NCI-H524 treated with DMSO at 0.1 percent for 48 hours (cell line): ENCODE measurements at regions not wholly inside any gene's neighbourhood (a gene's known extent, or its start where the extent isn't known, plus 50 kb on each side); places are given as distances from the start of the nearest gene placed in this dataset.

Source experiments
- DNase-seq: peaks from one replicate; lab custom pipeline; 2025; lab: John Stamatoyannopoulos, UW

DNA sequence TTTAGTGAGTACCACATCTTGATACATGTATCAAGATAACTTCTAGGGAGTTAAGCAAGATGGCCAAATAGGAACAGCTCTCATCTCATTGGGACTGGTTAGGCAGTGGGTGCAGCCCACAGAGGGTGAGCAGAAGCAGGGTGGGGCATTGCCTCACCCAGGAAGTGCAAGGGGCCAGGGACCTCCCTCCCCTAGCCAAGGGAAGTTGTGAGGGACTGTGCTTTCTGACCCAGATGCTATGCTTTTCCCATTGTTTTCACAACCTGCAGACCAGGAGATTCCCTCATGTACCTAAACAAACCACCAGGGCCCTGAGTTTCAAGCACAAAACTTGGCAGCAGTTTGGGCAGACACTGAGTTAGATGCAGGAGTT is 665.0 kb upstream of the CBLB start:
- DNase-seq = no peak

DNA sequence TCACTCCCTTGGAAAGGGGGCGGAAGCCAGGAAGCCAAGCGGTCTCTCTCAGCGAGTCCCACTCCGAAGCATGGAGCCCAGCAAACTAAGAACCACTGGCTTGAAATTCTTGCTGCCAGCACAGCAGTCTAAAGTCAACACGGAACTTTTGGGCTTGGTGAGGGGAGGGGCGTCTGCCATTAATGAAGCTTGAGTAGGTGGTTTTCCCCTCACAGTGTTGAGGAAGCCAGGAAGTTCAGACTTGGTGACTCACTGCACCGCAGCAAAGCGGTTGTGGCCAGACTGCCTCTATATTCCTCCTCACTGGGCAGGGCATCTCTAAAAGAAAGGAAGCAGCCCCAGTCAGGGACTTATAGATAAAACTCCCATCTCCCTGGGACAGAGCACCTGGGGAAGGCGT is 665.4 kb upstream of the CBLB start:
- DNase-seq = no peak

DNA sequence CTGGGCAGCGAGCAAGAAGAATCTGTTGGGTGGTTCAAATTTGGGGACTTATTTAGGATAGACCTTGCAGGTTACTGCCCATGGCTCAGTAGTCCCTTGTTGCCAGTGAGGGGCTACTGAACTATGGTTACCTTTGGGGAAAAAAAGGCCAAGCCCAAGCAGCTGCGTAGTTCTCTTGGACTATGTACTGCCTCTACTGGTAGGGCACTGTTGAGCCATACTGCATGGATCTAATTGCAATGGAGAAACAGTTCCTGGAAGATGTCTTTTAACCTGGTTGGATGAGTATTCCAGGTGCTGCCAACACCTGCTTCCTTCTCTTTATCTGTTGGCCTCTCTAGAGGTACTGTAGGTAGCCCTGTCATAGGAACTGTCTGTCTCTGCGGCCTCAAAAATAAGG is 671.9 kb upstream of the CBLB start:
- DNase-seq = no peak

DNA sequence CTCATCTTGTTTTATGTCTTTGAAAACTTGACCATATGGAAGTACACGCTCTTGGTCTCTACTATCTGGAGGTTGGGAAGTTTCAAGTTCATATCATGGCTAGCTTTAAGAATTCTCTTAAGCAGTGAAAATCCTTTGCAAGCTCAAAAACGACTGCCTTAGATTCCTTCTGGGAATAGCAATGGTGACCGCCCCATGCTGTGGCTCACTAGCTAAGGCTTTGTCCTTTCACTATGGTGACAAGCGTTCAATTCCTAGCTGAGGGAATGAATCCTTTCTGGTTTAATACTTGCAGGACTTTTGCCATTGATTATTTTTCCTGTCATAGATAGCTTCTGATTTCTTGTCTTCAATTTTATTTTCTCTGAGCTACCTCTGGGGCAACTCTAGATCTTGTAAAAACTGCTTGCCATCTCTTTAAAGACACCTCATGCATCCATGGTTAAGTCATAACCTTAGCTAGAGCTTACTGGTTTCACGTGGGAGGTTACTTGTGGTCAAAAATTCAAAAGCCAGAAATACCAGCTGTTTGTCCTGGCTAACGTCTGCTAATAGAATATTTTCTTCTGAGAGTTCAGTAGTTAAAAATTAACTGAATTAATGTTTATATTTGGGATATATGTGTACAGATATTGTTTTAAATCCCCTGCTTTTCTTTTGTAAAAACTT is 673.4 kb upstream of the CBLB start:
- no peak for DNase-seq

DNA sequence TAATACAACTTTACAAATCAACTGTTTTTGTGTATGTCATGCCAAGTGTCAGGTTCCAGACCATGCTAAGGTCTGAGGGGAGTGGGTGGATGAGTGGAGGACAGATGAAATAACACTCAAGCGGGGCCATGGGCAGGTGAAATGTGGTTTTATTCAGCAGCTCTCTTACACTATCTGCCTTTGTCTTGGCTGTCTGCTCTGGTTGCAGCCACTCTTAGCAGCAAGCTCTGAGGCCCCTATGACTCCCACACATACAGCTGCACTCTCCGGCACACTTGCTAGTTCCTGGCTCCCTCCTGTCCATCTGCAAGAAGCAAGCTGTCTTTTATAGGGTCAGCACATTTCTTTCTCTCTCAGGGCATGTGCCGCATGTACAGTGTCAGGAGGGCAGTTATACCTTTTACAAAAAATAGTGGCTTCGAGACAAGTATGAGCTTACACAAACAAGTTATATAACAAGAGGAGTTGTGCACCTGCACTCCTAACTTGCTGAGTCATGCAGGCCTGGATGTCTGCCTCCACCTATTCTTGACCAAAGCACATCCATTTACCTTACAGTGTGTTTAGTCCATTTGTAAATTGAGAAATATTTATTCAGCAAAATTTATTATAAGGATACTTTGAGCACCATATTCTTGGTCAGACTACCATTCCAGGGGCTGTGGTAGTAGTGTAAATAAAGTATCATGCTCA is 683.7 kb upstream of the CBLB start:
- no peak for DNase-seq

DNA sequence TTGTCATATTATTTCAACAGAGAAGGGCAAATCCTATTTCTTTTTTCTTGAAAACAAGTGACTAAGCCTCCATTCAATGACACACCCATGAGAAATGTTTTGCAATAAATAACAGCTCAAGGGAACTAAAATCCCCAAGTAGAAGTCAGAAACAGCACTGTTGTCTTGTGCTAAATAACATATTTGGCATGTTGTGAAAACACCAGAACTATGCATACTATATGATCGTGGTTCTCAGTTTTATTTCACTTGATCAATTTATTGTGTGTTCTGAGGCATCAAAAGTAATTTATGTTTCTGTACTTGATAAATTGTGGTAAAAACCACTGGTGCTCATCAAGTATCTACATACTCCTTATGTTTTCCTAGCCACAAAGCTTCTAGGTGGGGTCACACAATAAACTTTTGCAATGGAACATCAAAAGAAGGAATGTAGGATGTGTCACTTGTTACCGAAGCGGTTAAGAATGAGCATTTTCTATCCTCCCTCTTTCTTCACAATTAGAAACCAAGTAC is 691.7 kb upstream of the CBLB start:
- DNase-seq = no peak

DNA sequence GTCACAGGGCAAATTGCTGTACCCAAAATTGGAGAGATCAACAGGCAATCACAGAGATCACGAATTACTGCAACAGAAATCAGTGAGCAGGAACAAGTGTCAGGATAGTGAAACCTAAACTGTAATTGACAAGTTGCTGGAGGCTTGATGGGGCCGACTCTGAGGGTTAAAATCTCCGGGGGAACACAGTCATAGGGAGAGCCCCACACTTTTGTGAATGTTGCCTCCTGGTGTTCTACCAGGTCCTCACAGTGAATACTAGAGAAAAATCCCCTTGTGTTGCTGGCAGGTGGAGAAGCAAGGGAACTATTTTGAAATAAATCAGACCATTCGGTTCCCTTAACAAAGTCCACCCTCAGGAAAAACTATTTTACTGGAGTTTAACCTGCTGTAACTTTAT is 697.5 kb upstream of the CBLB start:
- no peak for DNase-seq

DNA sequence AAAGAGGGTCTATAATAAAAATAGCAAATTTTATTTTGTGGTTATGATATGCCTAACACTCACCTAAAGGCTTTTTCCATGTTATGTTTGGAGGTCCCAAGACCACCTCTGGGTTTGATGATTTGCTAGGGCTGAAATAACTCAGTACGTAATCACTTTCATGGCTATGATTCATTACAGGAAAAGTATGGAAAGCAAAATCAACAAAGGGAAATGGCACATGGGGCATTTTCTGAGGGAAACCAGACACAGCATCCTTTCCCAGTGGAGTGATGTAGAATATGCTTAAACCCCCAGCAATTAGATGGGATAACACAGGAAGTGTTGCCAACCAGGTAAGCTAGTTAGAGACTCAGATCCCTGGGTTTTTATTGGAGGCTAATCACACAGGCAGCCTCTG is 701.6 kb upstream of the CBLB start:
- no peak for DNase-seq

DNA sequence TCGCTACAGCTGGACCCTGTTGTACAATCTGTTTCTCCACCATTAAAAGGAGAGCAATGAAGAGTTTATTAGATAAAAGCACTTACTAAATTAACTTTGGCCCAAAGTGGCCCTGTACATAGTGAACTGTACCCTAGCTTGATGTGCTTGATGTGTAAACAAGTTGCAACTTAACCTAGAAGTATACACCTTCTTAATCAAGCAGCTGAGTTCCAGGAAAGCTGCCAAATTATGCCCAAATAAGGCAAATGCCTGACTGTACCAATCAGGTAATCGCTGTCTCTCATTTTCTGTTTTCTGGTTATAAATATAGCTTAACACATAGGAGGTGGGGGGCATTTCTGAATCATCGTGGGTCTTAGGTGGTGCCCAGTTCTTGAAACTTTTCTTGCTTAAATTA is 704.8 kb upstream of the CBLB start:
- DNase-seq = no peak

DNA sequence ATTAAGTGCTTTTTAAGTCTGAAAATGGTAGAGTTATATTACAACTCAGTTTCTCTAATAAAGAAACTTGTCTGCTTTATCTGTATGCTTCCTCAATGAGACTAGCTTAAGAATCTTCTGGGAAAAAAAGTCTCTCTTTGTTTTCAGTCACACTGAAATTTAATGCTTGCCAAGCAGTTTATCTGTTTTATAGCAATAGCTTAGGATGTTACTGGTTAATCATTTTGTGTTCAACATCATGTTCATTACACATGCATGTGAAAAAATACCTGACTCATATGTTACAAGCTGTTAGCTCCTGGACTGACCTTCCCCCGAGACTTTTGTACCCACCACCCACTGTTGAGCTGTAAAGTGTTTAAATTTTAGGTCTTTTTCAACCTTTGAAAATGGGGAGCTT is 706.2 kb upstream of the CBLB start:
- DNase-seq = no peak

DNA sequence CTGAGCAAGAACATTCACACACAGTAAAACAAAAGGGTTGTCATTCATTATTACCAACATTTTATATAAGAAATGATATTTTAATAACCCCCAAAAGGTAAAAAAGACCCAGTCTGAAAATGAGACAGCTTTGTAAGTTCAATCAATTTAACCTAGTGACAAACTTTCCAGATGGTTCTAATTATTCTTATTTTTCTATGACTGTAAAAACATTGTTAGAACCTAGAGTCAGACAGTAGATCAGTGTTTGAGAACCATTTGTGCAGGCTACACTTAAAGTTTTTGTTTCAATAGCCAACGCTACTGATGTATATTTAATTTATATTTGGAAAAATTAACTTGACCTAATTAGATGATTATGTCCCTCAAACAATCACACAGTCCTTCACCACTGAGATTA is 708.4 kb upstream of the CBLB start:
- no peak for DNase-seq

DNA sequence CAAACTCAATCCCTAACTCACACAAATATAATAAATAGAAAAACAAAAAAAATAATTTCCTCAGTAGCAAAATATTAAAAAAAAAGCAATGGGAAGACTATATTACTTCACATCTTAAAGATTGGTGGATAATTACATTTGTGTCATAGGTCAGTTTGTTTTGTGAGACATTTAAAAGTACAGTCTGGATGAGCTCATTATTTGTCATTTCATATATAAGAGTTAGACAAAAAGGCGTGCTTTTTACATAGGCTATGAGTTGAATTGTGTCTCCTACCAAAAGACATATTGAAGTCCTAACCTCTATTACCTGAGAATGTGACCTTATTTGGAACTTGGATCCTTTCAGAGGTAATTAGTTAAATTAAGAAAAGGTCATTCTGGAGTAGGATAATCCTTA is 710.1 kb upstream of the CBLB start:
- DNase-seq = no peak

DNA sequence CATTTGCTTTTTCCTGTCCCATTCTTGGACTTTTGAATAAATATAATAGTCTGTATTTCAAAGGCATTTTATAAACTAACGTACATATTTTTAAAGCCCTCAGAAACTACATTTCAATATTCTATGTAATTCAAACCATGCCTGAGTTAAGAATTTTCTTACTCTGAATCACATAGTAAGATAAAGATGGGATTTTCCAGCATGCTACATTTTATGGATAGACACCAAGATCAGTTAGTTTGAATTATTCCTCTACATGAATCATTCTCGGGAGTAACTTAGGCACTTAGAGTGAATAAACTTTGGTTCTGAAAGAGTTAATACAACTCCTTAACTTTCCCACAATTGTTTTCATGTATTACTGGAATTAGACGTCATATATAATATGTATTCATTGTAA is 713.3 kb upstream of the CBLB start:
- no peak for DNase-seq

DNA sequence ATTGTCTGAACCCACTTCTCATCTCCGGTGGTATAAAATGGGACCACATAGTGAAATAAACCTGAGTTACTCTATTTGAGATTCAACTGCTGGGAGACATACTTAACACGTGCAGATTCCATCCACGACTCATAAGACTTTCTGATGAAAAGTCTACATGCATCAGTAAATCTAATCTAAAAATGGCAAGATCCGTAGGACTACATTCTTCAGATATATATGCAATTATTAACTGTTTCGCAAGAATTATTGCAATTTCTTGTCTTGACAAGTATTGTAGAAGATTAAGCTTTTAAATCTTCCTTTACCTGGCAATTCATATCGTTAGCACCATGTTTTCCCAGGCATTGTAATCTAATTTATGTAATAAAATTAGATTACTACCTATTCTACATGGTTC is 718.7 kb upstream of the CBLB start:
- DNase-seq = no peak

DNA sequence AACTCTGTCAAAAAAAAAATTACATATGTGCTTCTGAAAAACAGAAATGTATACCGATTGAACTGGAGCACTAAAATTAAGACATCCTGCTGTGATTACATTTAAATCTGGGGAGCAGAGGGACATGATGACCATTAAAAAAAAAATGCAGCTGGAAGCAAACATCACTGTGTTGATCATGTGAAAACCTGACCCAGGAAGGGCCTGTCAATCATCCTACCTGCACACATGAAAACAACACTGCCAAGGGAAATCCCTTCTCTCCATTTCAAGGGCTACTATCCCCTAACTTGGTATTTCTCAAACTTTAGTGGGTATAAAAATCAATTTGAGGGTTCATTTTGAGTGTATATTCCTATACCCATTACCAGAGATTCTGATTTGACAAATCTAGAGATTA is 719.9 kb upstream of the CBLB start:
- DNase-seq = no peak

DNA sequence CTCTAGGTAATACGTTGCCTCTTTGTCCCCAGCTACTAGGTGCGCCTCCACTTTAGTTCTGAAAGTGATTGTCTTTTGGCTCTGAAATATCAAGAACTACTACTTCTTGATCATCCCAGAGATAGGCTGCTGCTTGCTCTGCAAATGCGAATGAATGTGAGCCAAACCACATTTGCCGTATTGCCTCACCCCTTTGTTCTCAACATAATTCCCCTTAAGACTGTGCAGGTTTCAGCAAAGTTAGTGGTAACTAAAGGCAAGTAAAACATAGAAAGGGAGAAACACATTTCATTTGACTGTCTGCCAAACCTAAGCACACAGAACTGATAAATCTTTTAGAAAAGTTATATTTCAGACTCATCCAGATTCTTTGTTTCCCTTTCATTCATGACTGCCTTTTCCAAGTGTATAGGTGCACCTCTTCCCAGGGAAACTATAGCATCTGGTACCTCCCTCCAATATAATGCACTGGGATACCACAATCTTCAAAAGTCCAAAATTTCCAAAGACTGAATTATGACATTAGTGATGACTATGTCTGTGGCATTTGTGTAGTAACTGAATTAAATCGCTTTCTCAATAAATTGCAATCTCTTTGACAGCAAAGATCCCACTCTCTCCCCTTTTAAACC is 720.6 kb upstream of the CBLB start:
- no peak for DNase-seq

DNA sequence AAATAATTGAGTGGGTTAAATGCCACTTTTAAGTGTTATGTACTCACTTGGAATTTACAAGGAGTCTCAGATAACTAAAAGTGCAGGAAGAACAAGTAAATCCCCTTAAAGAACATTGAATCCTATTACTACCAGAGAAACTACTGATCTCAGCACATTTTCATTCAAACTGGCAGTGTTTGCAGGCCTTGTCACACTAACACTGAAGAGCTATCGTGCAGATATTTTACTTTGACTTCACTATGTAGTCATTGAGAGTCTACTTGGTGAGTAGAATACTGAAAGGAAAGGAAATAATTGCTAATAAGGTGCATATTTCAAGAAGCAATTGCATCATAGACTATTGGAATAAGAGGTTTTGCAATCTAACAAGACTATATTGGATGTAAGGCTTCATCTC is 721.4 kb upstream of the CBLB start:
- DNase-seq = no peak

DNA sequence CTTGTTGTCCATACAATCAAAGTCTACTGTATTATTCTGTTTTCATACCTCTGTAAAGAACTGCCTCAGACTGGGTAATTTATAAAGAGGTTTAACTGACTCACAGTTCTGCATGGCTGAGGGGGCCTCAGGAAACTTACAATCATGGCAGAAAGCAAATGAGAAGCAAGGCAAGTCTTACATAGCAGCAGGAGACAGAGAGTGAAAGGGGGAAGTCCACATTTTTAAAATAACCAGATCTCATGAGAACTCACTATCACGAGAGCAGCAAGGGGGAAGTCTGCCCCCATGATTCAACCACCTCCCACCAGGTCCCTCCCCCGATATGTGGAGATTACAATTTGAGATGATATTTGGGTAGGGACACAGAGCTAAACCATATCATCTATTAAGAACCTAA is 724.6 kb upstream of the CBLB start:
- DNase-seq = no peak

DNA sequence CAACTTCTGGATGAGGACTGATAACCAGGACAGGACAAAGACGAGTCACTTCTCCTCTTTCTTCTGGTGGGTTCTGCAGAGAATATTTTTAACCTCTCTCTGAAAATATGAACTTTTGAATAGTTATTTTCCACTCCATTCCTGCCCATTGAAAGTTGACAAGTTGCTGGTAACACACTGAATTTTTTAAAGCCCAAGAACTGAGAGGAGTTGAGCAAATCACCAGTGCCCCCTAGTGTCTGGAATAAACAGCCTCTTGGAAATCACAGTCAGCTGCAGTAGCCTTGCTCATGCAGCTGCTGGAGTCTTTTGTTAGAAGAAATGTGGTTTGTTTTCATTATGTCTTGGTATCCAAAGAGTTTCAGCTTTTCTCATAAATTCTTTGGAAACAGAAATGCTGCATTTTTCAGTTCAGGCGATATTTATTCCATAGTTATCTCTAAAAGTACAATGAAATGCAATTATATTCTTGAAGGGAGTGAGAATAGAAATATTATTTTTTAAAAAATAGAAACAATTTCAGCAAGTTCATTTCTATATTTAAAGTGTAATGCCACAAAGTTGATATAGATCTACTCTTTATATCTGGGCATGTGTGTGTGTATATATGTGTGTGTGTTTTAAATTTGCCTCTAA is 741.0 kb upstream of the CBLB start:
- peak; percentile 53 for DNase-seq

DNA sequence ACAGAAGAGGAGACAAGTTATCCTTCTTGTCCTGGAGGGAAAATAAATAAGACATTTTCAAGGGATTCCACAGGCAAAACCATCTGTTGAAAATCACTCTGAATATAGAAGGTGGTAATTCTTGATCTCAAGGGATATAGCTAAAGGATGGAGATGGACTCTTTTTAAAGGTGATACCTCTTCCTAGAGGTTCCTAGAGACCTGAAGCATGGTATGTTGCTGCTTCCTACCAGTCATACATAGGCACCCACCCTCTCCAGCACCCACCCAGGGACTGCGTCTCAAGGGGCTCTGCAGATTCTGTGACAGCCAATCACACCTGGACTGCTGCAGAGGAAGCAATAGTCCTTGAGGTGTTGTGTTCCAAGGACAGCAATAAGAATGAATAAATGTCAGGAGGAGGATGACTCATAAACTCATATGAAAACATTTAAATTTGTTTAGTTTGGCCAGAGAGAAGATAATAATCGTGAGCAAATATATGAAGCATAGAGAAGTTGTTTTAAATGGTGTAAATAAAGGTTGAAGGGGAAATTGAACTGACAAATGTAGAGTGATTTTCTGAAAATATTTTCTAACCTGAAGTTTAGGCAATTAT is 741.6 kb upstream of the CBLB start:
- DNase-seq = peak; percentile 57

DNA sequence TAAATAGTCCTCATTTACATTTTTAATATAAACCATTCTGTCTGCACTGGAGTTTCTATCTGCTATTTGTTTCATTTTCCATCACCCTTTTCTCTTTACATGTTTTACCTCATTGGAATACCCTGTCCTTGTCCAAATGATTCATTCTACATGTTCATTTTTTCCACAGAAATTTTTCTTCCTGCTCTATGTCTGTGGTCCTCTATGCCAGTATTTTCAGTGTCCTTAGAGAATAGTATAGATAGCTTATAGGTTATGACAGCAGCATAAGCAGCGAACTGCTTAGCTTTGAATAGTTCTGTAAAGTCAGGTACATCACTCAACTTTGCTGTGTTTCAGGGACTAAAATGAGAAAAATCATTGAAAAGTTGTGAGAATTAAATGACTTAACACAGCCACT is 742.3 kb upstream of the CBLB start:
- DNase-seq = no peak

DNA sequence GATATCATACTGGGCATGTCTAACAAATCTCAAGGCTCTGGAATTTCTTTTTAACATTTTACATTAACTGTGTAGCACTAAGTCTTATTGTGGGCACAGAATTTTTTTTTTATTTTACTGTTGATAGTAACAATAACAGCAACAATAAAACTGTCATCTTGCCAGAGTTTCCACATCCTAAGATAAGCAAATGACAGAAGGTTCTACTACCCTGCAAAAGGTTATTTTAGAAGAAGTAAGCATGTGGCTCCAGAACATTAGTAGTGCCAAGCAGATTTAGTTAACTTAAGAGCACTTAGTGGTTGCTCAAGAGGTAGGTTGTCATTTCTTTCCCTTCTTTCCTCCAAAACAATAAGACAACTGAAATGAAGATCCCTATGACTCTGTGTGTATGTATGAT is 743.0 kb upstream of the CBLB start:
- peak; percentile 84 for DNase-seq

DNA sequence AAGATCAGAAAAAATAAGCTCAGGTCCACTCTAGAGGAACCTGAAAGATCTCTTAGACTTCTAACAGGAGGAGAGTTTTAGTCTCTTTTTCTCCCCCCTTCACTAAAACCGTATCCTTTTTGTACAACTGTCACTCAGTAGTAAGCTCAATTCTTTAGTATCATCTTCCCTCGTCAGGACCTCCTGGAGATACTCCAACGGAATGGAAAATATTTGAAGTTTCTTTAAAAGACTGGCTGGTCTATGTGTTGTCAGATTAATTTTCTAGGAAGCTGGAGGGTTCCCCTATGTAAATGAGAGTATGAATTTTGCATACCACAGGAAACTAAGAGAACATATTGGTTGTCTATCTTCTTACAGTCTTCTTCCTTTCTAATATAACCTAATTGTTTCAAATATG is 747.7 kb upstream of the CBLB start:
- no peak for DNase-seq
